HepG2 (cell line): ENCODE measurements at regions not wholly inside any gene's neighbourhood (a gene's known extent, or its start where the extent isn't known, plus 50 kb on each side); places are given as distances from the start of the nearest gene placed in this dataset.

Experiments
- ATAC-seq: fragments of 200-7000 bp; cut with Tn5 transposase; 3 replicates; pipeline ENCODE4 v1.9.1; 2020; ENCODE audit warnings: mild to moderate bottlenecking, moderate library complexity
- BruUV-seq: library from RNA; stranded (reverse); fragments of 400-500 nt; replicated peaks from 2 replicates; lab custom pipeline; 2021; lab: Mats Ljungman, UMichigan
- CTCF ChIA-PET: fragments of 300-600 bp; formaldehyde crosslinking; extraction: SDS; loops from one replicate; lab custom pipeline; 2021; ENCODE audit warnings: low total read pairs, inconsistent platforms, low intra/inter-chr PET ratio; lab: Yijun Ruan, JAX
- POLR2A ChIA-PET: fragments of 350-600 bp; sonication (Branson Sonifier 250); formaldehyde crosslinking; loops from one replicate; lab custom pipeline; 2020; ENCODE audit warnings: antibody characterized with exemption, inconsistent platforms; lab: Yijun Ruan, JAX
- DNase-seq: peaks from one replicate; pipeline ENCODE4 v3.0.0-alpha.2; 2015; ENCODE audit warnings: low spot score
- FAIRE-seq: peaks from 3 replicates; lab custom pipeline; 2011; peaks lifted over from hg19 to GRCh38; lab: Jason Lieb, UNC
- H2AFZ ChIP-seq: one replicate; pipeline ENCODE4 v1.6.1; 2011; ENCODE audit warnings: low read length, inconsistent platforms
- H3K27ac ChIP-seq: fragments of 300-600 bp; 3 replicates; pipeline ENCODE4 v1.8.0; 2011; ENCODE audit warnings: mixed run types, mild to moderate bottlenecking, mixed read lengths, low read length, inconsistent platforms; ENCODE audit not compliant: insufficient read depth; ENCODE audit errors: extremely low read length
- H3K27me3 ChIP-seq, 2 experiments: fragments of 200-600 bp in 1 of 2; 2 replicates in 1 of 2; 3 replicates in 1 of 2; pipeline versions ENCODE4 v1.6.0 to v1.8.0; 2011; ENCODE audit warnings: low read length in 2 of 2, mild to moderate bottlenecking in 2 of 2, moderate library complexity in 2 of 2, inconsistent platforms in 1 of 2; ENCODE audit not compliant: insufficient read depth in 2 of 2, control insufficient read depth in 1 of 2
- H3K36me3 ChIP-seq, 2 experiments: fragments of 200-600 bp in 1 of 2; replicated peaks in 1 of 2; 2 replicates in 1 of 2; 3 replicates in 1 of 2; pipeline versions ENCODE4 v1.5.1 to v1.8.0; 2011; ENCODE audit warnings: low read length in 2 of 2, inconsistent platforms in 1 of 2; ENCODE audit not compliant: insufficient read depth in 2 of 2, control insufficient read depth in 1 of 2
- H3K4me1 ChIP-seq: 2 replicates; pipeline ENCODE4 v1.5.1; 2012; ENCODE audit warnings: low read length, inconsistent platforms; ENCODE audit not compliant: insufficient read depth
- H3K4me2 ChIP-seq: 2 replicates; pipeline ENCODE4 v1.6.0; 2011; ENCODE audit warnings: low read depth, low read length, inconsistent platforms
- H3K4me3 ChIP-seq, 3 experiments: fragments of 200-600 bp in 1 of 3; sonication (generic), shearing (Covaris generic) in 1 of 3; replicated peaks in 1 of 3; 2 replicates each; pipeline ENCODE4 v1.5.1; 2011 to 2016; ENCODE audit warnings: low read length in 3 of 3, inconsistent platforms in 2 of 3, low read depth in 2 of 3, mild to moderate bottlenecking in 2 of 3, control low read depth in 1 of 3, mixed read lengths in 1 of 3; ENCODE audit not compliant: insufficient read depth in 1 of 3
- H3K79me2 ChIP-seq: one replicate; pipeline ENCODE4 v1.6.1; 2011; ENCODE audit warnings: low read length, inconsistent platforms; ENCODE audit not compliant: insufficient read depth
- H3K9ac ChIP-seq: 2 replicates; pipeline ENCODE4 v1.6.0; 2011; ENCODE audit warnings: mild to moderate bottlenecking, low read depth, low read length, inconsistent platforms; ENCODE audit not compliant: insufficient read depth
- H3K9me3 ChIP-seq: 2 replicates; pipeline ENCODE4 v1.5.1; 2012; ENCODE audit warnings: mild to moderate bottlenecking, low read length
- H4K20me1 ChIP-seq: 2 replicates; pipeline ENCODE4 v1.6.0; 2011; ENCODE audit warnings: inconsistent platforms, mild to moderate bottlenecking, low read length, moderate library complexity; ENCODE audit not compliant: insufficient read depth
- AHDC1 ChIP-seq: sonication (generic); formaldehyde crosslinking; IDR thresholded peaks from 2 replicates; pipeline ENCODE4 v1.5.1; 2020; ENCODE audit warnings: mild to moderate bottlenecking, missing genetic modification reagents, borderline replicate concordance
- CCDC6 ChIP-seq: sonication (generic); formaldehyde crosslinking; IDR thresholded peaks from 2 replicates; pipeline ENCODE4 v1.8.1; 2022; ENCODE audit warnings: mild to moderate bottlenecking, missing genetic modification reagents, moderate library complexity
- MLXIP ChIP-seq: sonication (generic); formaldehyde crosslinking; IDR thresholded peaks from 2 replicates; pipeline ENCODE4 v1.9.0; 2021; ENCODE audit warnings: missing genetic modification reagents, borderline replicate concordance
- NR2F1 ChIP-seq, 2 experiments: fragments of 450-650 bp in 1 of 2; formaldehyde crosslinking in 1 of 2; IDR thresholded peaks; 2 replicates each; pipeline versions ENCODE4 v1.5.0 to v1.6.1; 2016 to 2020; ENCODE audit warnings: mild to moderate bottlenecking in 1 of 2, missing compliant biosample characterization in 1 of 2, missing genetic modification reagents in 1 of 2, moderate library complexity in 1 of 2
- PBX2 ChIP-seq: IDR thresholded peaks from 2 replicates; pipeline ENCODE4 v1.6.1; 2016; ENCODE audit warnings: control low read depth
- SUZ12 ChIP-seq: fragments of 150-350 bp; IDR thresholded peaks from 2 replicates; pipeline ENCODE4 v1.6.1; 2014; ENCODE audit warnings: low read depth, low read length
- TAF15 ChIP-seq: fragments of 200-400 bp; formaldehyde crosslinking; IDR thresholded peaks from one replicate; pipeline ENCODE4 v1.6.1; 2018; ENCODE audit warnings: mild to moderate bottlenecking, low read depth, low read length; ENCODE audit not compliant: poor library complexity, severe bottlenecking
- ZFP1 ChIP-seq: IDR thresholded peaks from 2 replicates; pipeline ENCODE4 v1.6.1; 2016
- ZNF138 ChIP-seq: sonication (generic); formaldehyde crosslinking; IDR thresholded peaks from 2 replicates; pipeline ENCODE4 v1.5.0; 2020; ENCODE audit warnings: mild to moderate bottlenecking, low read depth, missing genetic modification reagents
- ZNF335 ChIP-seq: sonication (generic); formaldehyde crosslinking; IDR thresholded peaks from 2 replicates; pipeline ENCODE4 v1.4.0; 2020; ENCODE audit warnings: missing genetic modification reagents
- ZNF547 ChIP-seq: sonication (generic); formaldehyde crosslinking; IDR thresholded peaks from 2 replicates; pipeline ENCODE4 v1.5.1; 2020; ENCODE audit warnings: mild to moderate bottlenecking, missing genetic modification reagents
- WGBS: methylation state at CpG from one replicate; pipeline ENCODE4 v1.1.6; 2017; ENCODE audit warnings: low lambda C conversion rate; 5-methylcytosine and 5-hydroxymethylcytosine counted together
- in situ Hi-C: cut with HindIII; loops from 2 replicates; pipeline ENCODE4 v1.10.0; 2017; ENCODE audit warnings: low pct_unique_long_range_greater_than_20kb; ENCODE audit not compliant: extremely low pct_ligation_motif_present
- intact Hi-C: fragments of 100-400 bp; cut with micrococcal nuclease; formaldehyde crosslinking; loops from one replicate; pipeline ENCODE4 v1.10.0; 2022; ENCODE audit not compliant: unreplicated experiment

GRCh38 chr6:132952986-132953385, 138.6 kb downstream of the RPS12 start:
- Histone ChIP-seq H3K4me3 (no peak overlapping the region), H4K20me1 (no peaks in the 10 kb centered on the region), H3K4me2 (no peak overlapping the region), H3K9ac (no peak overlapping the region), H3K4me1 (peaks cover 16% of the 10 kb centered on the region), H3K79me2 (no peaks in the 10 kb centered on the region), H2AFZ (no peak overlapping the region), H3K27ac (no peak overlapping the region), H3K27me3 (peaks cover 0 to 3% of the 10 kb centered on the region in 2 experiments; a peak in 2 of 5 replicates), H3K9me3 (no peaks in the 10 kb centered on the region), H3K36me3 (no peaks in the 10 kb centered on the region)
- FAIRE-seq = no peak
- in situ Hi-C loops = no loop called here
- 2% methylated on average over 3 of the region's 3 CpGs for WGBS
- no TSS peak for BruUV-seq
- DNase-seq = no peak
- intact Hi-C loops = no loop called here
- POLR2A ChIA-PET = no interaction called here
- ATAC-seq = no peak
- CTCF ChIA-PET = no interaction called here
- TF ChIP-seq TAF15 (no peak), ZFP1 (CRISPR knock-in tag) (no peak), MLXIP (CRISPR knock-in tag) (no peak), CCDC6 (CRISPR knock-in tag) (no peak), NR2F1 (CRISPR knock-in tag; IDR thresholded peaks at IDR 0.05) (no peak), ZNF335 (no peak), AHDC1 (CRISPR knock-in tag) (no peak), ZNF547 (CRISPR knock-in tag) (no peak), ZNF138 (no peak), PBX2 (CRISPR knock-in tag) (no peak), SUZ12 (no peak)
